Parathyroid adenoma (tissue), 2 donors: ENCODE measurements at regions not wholly inside any gene's neighbourhood (a gene's known extent, or its start where the extent isn't known, plus 50 kb on each side); places are given as distances from the start of the nearest gene placed in this dataset.

Experiments
- H2AFZ ChIP-seq: fragments of 300-600 bp; sonication (generic); one replicate; pipeline ENCODE4 v1.7.0; 2017; ENCODE audit warnings: antibody characterized with exemption, mild to moderate bottlenecking
- H3K27ac ChIP-seq: fragments of 300-600 bp; sonication (generic); one replicate; pipeline ENCODE4 v1.7.0; 2017
- H3K27me3 ChIP-seq: fragments of 300-600 bp; sonication (generic); one replicate; pipeline ENCODE4 v1.7.0; 2017; ENCODE audit warnings: low read length; ENCODE audit not compliant: control insufficient read depth, insufficient read depth
- H3K36me3 ChIP-seq: fragments of 300-600 bp; sonication (generic); one replicate; pipeline ENCODE4 v1.7.0; 2017; ENCODE audit warnings: low read length; ENCODE audit not compliant: control insufficient read depth, insufficient read depth
- H3K4me1 ChIP-seq: fragments of 300-600 bp; sonication (generic); one replicate; pipeline ENCODE4 v1.7.0; 2017; ENCODE audit warnings: control low read depth
- H3K4me2 ChIP-seq: fragments of 300-600 bp; sonication (generic); one replicate; pipeline ENCODE4 v1.7.0; 2017; ENCODE audit warnings: low read length
- H3K4me3 ChIP-seq: fragments of 300-600 bp; sonication (generic); one replicate; pipeline ENCODE4 v1.7.0; 2017; ENCODE audit warnings: low read depth, low read length
- H3K79me2 ChIP-seq: fragments of 300-600 bp; sonication (generic); one replicate; pipeline ENCODE4 v1.7.0; 2017; ENCODE audit warnings: control low read depth
- H3K9ac ChIP-seq: fragments of 300-600 bp; sonication (generic); one replicate; pipeline ENCODE4 v1.7.0; 2017; ENCODE audit warnings: mild to moderate bottlenecking
- H3K9me3 ChIP-seq: fragments of 300-600 bp; sonication (generic); one replicate; pipeline ENCODE4 v1.7.0; 2017; ENCODE audit warnings: low read length; ENCODE audit not compliant: control insufficient read depth
- TF ChIP-seq, protein P1 (sequence below): fragments of 300-600 bp; sonication (generic); IDR thresholded peaks from one replicate; pipeline ENCODE4 v1.7.0; 2017; ENCODE audit warnings: antibody characterized with exemption, mild to moderate bottlenecking
- donor health status: primary hyperparathyroidism.

DNA sequence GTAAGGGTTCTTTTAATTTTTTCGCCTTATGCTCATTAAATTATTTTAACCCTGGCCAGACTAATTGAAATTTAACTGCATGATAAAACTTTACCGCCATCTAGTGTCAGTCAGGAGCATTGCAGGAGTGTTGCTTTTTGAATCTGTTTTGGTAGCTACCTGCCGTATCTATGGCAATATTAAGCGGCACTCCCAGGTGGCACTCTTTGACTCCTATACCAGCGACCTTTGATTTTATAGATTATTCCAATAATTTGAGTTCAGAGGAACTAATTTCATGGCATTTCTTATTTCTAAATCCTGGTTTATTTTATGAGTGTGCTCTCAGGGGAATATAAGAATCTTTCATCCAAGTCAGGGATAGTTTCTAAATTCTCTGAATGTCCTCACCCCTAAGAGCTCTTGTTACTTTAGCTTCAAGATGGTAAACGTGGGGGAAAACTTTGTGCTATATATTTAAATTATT is 198.9 kb downstream of the REEP3 start:
- TF ChIP-seq, protein P1, sequence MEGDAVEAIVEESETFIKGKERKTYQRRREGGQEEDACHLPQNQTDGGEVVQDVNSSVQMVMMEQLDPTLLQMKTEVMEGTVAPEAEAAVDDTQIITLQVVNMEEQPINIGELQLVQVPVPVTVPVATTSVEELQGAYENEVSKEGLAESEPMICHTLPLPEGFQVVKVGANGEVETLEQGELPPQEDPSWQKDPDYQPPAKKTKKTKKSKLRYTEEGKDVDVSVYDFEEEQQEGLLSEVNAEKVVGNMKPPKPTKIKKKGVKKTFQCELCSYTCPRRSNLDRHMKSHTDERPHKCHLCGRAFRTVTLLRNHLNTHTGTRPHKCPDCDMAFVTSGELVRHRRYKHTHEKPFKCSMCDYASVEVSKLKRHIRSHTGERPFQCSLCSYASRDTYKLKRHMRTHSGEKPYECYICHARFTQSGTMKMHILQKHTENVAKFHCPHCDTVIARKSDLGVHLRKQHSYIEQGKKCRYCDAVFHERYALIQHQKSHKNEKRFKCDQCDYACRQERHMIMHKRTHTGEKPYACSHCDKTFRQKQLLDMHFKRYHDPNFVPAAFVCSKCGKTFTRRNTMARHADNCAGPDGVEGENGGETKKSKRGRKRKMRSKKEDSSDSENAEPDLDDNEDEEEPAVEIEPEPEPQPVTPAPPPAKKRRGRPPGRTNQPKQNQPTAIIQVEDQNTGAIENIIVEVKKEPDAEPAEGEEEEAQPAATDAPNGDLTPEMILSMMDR: peak; percentile 99
- Histone ChIP-seq H3K27ac (peak overlapping the region; percentile 96), H3K9ac (no peak overlapping the region)

DNA sequence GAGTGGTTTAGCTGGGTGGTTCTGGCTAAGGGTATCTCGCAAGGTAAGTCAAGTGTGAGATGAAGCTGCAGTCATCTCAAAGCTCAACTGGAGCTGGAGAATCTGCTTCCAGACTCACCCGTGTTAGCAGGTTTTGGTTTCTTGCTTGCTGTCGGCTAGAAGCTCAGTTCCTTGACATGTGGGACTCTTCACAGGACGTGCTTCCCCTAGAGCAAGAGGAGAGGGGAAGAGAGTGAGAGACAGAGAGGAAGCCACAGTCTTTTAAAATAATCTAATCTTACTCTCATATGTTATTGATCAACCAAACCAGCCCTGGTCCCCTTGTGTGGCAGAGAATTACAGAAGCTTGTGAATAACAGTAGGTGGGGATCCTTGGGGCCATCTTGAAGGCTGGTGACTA is 199.5 kb downstream of the REEP3 start:
- Histone ChIP-seq H3K4me2 (peak overlapping the region; percentile 2), H2AFZ (peak overlapping the region; percentile 64), H3K4me3 (no peak overlapping the region), H3K9ac (no peak overlapping the region), H3K9me3 (no peaks in the 10 kb centered on the region), H3K36me3 (no peaks in the 10 kb centered on the region), H3K4me1 (peaks cover 77% of the 10 kb centered on the region), H3K27me3 (no peaks in the 10 kb centered on the region), H3K79me2 (peaks cover 4% of the 10 kb centered on the region), H3K27ac (peak overlapping the region; percentile 96)
- TF ChIP-seq, protein P1: no peak

More for the DNA sequence above, 198.9 kb downstream of the REEP3 start:
- Histone ChIP-seq H3K9me3 (no peaks in the 10 kb centered on the region), H2AFZ (peak overlapping the region; percentile 64), H3K4me3 (no peak overlapping the region), H3K27me3 (no peaks in the 10 kb centered on the region), H3K4me1 (peaks cover 78% of the 10 kb centered on the region), H3K79me2 (peaks cover 4% of the 10 kb centered on the region), H3K36me3 (no peaks in the 10 kb centered on the region), H3K4me2 (peak overlapping the region; percentile 2)

DNA sequence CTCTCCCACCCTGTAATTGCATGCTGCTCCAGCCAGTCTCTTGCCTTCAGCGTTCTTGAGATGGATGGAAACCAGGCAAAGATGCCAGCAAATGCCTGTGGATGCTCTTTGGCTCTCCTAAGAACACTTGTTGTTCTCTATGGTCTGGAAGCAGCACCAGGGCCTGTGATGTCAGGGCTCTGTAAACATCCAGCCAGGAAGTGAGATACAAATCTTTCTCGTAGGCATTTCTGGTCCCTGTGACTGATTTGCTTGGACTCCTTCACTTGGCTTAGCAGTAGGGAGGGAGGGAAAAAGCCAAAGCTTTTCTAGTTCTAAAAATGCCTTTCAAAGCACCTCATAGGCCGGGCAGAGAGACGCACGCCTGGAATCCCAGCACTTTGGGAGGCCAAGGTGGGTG is 201.3 kb downstream of the REEP3 start:
- Histone ChIP-seq H3K9me3 (no peaks in the 10 kb centered on the region), H3K79me2 (peaks cover 4% of the 10 kb centered on the region), H3K9ac (no peak overlapping the region), H3K27me3 (no peaks in the 10 kb centered on the region), H3K4me1 (peaks cover 61% of the 10 kb centered on the region), H3K27ac (peak overlapping the region; percentile 96), H3K4me2 (peak overlapping the region; percentile 28), H3K4me3 (no peak overlapping the region), H2AFZ (peak overlapping the region; percentile 28), H3K36me3 (no peaks in the 10 kb centered on the region)
- TF ChIP-seq, protein P1: no peak

DNA sequence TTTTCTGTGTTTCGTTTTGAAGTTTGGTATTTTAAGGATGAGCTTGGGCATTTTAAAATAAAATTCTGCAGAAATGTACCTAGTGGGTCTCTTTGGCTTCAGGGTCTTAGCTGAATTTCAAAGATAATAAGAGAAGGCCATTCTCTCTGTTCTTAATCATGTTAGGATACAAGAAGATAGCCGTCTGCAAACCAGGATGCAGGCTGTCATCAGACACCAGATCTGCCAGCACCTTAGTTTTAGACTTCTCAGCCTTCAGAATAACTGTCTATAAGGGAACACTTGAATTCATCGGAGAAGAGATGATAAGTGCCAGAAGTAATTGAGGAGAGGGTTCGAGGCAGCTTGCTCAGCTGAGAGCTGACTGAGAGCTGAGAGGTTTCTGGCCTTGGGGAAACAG is 202.1 kb downstream of the REEP3 start:
- H3K27ac ChIP-seq: peak overlapping the region; percentile 96
- H3K36me3 ChIP-seq: no peaks in the 10 kb centered on the region
- no peak overlapping the region for H3K9ac ChIP-seq
- peak overlapping the region; percentile 40 for H3K4me2 ChIP-seq
- no peak overlapping the region for H3K4me3 ChIP-seq
- peak overlapping the region; percentile 79 for H2AFZ ChIP-seq
- TF ChIP-seq, protein P1: no peak
- peaks cover 53% of the 10 kb centered on the region for H3K4me1 ChIP-seq
- no peaks in the 10 kb centered on the region for H3K27me3 ChIP-seq
- H3K79me2 ChIP-seq: peaks cover 4% of the 10 kb centered on the region
- H3K9me3 ChIP-seq: no peaks in the 10 kb centered on the region

DNA sequence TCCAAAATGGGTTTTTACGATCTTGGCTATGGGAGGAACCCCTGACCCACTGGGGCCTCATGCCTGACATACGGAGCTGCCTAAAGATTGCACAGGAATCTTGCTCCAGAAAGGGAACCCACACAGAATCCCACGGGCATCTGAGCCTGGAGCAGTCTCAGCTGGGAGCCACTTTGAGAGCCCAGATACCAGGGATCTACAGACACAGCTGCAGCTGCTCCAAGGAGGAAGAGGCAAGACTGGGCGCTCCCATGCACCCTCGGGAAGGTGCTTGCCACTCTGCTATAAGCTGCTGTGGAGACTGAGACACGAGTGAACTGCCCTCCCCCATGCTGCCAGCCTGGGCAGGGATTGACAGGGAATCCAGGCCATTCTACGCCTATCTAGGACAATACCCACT is 202.5 kb downstream of the REEP3 start:
- H3K9ac ChIP-seq: no peak overlapping the region
- H3K4me3 ChIP-seq: no peak overlapping the region
- peak overlapping the region; percentile 96 for H3K27ac ChIP-seq
- H3K9me3 ChIP-seq: no peaks in the 10 kb centered on the region
- H3K4me1 ChIP-seq: peaks cover 49% of the 10 kb centered on the region
- H3K79me2 ChIP-seq: peaks cover 4% of the 10 kb centered on the region
- H3K4me2 ChIP-seq: peak overlapping the region; percentile 40
- no peaks in the 10 kb centered on the region for H3K36me3 ChIP-seq
- peak overlapping the region; percentile 79 for H2AFZ ChIP-seq
- TF ChIP-seq, protein P1: no peak
- H3K27me3 ChIP-seq: no peaks in the 10 kb centered on the region
